Hepatic stellate cell (primary cell): ENCODE measurements at regions not wholly inside any gene's neighbourhood (a gene's known extent, or its start where the extent isn't known, plus 50 kb on each side); places are given as distances from the start of the nearest gene placed in this dataset.

Experiments used
- DNase-seq: peaks from one replicate; pipeline ENCODE4 v3.0.0; 2011; ENCODE audit warnings: low spot score

DNA sequence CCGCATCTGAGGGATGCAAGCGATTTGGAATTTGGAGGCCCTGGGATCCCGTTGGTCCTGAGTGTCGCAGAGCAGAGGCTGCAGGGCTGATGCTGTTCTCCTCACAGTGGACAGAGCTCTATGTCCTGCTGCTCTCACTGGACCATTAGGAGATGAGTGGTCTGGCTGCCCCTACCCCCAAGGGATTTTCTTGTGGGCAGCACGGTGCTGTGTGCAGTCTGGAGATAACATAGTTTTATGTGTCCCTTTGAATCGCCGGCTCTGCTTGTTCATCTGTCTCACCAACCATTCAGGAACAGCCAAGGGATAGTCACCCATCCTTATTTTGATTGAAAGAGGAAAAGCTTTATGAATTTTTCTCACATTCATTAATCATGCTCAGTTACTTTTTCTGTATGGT lies 49.9 kb downstream of the CHRM3 start:
- DNase-seq, result no peak

DNA sequence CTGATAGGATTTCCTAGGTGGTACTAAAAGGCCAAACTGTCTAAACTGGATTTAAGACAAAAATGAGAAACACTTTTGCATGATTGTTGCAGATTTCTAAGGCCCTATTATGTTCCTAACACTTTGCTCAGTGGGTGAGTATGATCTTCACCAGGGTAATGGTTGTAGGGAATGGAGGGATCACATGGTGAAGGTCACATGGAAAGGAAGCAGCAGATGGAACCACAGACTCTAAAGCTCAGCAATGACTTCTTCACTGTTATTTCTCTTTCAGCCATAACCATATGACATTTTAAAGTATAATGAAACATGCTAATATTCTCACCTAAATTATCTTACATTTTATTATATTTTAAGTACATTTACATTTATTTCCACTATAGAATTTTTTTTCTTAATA lies 51.5 kb downstream of the CHRM3 start:
- no peak for DNase-seq

DNA sequence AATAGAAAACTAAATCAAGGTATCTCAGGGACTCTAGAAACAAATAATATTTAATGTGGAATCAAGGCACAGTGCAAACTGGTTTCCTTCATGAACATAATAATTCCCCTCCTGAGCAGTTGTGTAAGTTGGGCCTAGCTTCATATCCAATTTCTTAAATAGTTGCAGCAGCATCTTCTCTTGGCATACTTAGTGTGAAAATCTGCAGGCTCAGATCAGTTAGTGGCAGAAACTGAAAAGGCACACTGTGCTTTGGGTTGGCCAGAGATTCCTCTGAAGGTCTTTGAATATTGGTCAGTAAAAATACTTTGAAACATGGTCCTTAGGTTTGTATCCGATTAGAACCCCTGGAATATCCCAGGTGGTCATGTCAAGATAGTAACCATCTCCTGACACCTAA lies 52.5 kb downstream of the CHRM3 start:
- DNase-seq, result no peak

DNA sequence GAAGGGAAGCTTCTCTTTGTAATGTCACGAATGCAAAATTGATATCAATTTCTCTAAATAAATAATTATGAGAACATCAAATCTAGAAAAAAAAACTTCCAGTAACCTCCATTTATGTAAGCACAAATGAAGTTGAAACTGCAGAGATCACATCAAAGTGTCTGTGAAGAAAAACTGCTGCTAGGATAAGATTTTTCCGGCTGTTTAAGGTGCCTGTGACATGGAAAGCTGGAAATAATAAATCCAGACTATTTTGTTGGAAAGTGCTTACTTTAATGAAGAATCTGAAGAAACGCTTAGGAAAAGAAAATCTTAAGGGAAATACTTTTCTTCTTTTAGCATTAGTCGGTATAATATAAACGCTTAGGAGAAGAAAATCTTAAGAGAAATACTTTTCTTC lies 57.0 kb downstream of the CHRM3 start:
- no peak for DNase-seq

DNA sequence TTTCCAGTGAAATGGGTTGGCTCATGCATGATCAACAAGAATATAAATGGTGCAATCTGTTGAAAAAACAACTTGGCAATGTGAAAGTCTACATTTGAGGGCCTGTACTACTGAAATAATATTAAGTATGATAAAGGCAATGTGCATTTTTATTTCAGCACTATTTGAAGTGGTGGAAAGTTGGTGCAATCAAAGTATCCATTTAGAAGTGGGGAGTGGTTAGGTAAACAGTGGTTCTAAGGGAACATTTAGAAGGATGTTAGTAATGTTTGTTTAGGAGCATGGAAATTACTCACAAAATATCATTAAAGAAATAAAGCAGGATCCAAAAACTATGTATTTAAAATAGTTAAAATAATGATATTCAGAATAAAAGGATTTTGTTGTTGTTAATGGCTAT lies 60.2 kb downstream of the CHRM3 start:
- DNase-seq, result no peak

DNA sequence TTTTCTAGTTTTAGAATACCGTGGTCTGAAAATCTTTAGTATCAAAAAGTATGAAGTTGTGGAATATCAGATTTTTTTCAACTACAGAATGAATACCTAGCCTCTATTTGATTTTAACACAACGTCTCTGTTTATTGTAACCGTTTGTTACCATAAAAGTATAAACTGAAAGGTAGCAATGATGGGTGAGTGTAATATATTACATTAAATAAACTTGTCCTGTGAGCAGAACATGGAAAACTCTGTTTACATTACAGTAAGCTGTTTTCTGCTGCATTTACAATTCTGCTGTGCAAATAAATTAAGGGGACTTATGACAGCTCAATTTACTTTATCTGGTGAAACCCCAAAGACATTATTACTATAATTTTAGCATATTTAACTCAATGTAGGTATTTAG lies 62.5 kb downstream of the CHRM3 start:
- no peak for DNase-seq

DNA sequence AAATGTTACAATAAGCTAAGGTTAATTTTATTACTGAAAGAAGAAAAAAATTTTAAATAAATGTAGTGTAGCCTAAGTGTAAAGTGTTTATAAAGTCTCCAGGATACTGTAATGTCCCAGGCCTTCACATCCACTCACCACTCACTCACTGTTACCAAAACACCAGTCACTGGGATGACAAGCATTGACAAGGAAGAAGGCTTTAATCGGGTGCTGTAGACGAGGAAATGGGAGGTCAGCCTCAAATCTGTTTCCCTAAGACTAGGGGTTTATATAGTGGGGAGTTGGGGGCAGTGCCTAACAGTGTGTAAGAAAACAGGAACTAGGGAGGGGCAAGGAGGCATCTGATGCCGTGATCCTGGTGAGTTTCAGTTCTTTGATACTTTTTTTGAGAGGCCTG lies 69.4 kb downstream of the CHRM3 start:
- no peak for DNase-seq

DNA sequence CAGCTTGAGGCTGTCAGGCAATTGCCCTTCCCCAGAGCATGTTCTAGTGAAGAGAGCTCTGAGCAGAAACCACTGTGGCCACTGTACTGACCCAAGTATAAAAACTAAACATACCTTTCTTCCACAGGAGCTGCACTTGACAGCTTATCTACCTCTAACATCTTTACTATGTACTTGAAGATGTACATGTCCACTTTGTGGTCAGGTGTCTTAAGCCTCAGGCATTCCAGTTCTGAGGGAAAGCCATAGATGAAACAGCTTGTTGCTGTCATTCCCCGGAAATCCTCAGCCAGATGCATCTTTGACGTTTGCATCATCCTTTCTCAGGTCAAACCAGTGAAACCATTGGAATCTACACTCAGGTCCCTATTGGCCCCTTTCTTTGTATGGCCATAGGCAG lies 70.4 kb downstream of the CHRM3 start:
- no peak for DNase-seq

DNA sequence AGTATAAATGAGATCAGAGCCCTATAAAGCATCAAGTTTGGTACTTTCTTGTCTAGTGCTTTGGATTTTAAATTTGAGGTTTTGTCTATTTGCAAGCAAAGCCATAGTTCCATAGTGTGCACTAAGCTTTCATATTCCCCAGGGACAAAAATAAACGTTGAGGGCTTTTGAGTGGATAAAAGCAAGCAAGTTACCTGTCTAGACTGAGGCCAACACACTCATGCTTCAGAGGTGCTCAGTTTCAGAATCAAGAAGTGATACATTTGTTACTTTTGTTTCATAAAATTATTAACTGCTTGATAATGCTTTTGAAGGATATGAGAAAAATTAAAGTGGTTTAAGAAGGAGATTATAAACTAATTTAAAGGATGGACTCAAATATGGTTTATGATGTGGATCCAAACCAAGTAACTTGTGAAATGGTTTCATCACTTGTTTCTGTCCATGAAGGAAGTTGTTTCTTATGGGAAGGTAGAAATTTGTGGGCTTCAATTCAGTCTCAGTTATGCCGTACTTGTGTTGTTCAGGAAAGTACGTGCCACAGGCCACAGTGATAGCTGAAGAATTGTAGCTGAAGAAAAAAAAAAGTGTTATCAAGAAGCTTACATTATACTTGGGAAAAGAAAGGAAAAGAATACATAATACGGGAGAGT lies 71.2 kb downstream of the CHRM3 start:
- DNase-seq, result no peak

DNA sequence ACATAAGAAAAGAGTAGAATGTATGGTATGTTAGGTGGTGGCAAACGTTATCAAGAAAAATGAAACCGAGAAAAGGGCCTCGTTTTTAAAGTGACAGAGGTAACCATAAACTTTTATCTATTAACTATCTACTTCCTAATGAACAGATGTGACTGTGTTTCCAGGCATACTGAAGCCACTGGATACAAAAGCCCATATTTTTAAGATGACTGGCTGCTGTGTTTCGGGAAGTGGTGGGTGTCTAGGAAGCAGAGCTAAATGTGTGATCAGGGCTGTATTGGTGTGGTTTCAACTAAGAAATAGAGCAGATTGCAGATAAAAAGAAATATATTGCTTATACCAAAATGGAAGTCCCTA lies 71.8 kb downstream of the CHRM3 start:
- DNase-seq, result no peak

DNA sequence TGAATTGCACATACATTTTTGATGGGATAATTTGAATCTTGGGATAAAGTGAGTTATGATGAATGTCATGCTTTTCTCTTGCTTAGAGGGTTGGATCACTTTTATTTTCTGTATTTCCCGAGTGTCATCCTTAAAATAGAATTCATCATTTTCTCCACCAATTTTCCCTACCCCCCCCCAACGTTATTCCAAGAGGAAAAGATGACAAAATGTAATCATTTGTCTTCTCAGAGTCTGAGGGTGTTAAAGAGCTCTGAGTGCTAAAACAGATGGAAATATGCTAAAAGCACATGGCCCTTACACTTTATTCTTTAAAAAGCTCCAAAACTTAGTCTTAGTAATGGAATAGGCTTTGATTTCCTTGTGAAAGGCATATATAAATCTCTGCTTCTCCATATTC lies 81.4 kb downstream of the CHRM3 start:
- DNase-seq, result no peak

DNA sequence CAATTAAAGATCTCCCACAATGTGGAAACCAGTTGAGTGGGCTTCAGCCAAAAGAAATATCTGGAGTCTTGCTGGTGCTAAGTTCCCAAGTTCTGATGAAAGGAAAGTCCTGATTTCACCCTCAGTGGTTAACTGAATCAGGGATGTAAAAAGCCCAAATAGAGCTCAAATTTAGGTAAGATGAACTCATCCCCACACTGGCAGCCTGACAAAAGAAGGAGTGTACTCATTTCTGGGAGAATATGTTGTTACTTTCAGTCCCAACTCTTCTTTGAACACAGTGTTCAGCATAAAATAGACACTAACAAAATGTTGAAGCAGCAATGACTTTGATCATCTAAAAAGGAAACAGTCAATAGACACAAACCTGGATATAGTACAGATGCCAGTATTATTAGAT lies 91.7 kb downstream of the CHRM3 start:
- DNase-seq, result no peak

DNA sequence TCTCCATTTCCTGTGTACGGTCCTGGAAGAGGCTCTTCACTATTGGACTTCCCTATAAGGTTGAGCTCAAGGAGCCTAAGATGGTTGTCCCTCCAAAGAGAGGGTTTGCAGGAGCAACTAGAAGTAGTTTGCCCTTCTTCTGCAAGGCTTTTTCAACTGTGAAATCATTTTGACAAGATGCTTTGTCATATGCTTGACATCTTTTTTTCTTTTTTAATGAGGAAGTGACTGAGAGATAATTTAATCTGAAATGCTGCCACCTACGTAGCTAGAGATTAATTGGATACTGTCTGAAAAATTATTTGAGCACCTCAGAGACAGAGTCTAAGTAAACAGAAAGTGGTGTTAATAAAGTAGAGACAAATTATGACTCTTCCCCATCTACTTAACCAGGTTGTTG lies 97.0 kb downstream of the CHRM3 start:
- DNase-seq, result no peak

DNA sequence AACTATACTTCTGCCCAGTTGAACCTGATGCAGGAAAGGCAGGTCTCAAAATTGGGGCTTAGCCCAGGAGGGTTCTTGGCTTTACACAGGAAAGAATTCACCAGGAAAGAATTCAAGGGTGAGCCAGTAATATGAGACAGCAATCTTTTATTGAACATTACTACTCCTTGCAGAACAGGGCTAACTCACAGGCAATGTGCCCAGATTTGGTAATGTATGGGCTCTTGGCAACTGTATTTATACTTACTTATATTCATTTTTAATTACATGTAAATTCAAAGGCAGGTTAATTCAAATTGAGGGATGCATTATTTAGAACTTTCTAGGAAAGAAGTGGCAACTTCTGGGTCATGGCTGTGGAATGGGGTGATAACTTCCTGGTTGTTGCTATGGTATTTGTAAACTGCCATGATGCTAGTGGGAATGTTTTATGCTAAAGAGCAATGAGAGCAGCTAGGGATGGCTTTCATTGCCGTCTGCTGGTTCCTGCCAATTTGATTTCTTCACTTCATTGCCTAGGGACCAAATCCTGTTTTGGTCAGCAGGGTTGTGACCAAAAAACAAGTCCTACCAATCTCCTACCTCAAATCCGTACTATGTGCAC lies 107.5 kb downstream of the CHRM3 start:
- DNase-seq, result no peak

DNA sequence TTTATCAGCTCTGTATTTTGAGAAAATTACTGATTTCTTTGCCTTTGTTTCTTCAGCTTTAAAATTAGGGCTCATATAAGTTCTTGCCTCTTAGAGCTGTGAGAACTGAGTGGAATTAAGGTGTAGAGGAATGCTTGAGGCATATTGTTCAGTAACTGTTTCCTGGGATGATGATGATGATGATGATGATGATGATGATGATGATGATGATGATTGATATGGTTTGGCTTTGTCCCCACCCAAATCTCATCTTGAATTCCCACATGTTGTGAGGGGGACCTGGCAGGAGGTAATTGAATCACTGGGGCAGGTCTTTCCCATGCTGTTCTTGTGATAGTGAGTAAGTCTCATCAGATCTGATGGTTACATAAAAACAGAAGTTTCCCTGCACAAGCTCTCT lies 118.7 kb downstream of the CHRM3 start:
- DNase-seq, result no peak

DNA sequence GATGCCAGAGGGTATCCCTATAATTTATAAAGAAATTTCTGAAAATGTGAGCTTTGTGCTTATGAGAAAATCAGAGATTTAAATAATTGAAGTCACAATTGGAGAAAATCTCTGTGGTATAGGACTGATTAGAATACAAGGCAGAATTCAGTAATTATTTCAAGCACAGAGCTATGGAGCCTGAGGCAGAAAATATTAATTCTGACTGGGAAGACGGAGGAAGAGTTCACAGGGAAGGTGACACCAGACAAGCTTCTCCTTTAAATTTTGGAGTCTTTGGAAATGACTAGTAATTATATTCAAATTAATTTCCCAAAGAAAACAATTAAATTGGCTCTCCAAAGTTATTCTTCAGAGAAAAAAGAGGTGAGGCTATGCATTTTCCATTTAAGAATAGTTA lies 121.5 kb downstream of the CHRM3 start:
- no peak for DNase-seq

DNA sequence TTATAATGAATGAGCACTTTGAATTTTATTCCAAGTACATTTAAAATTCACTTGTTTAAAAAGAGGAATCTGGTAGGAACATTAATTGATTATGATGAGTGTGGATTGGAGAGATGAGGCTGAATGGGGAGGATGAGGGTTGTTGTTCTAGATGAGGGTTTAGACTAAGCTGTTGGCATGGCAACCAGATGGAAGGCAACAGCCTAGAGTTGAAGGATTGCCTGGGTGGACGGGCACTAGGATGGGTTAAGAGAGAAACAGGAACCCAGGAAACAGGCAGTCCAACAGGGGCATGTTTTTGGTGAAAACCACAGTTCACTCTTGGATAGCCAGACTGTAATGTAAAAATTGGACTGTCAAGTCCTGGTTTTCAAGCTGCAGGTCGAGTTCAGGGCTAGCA lies 125.5 kb downstream of the CHRM3 start:
- no peak for DNase-seq

DNA sequence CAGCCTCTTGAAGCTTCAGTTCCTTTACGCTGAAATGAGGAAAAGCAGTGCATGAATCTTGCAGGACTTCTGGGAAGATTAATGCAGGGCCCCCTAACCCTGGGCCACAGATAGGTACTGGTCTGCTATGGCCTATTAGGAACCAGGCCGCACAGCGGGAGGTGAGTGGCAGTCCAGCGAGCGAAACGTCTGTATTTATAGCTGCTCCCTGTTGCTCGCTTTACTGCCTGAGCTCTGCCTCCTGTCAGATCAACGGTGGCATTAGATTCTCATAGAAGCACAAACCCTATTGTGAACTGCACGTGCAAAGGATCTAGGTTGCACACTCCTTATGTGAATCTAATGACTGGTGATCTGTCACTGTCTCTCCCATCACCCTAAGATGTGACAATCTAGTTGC lies 130.2 kb downstream of the CHRM3 start:
- no peak for DNase-seq

DNA sequence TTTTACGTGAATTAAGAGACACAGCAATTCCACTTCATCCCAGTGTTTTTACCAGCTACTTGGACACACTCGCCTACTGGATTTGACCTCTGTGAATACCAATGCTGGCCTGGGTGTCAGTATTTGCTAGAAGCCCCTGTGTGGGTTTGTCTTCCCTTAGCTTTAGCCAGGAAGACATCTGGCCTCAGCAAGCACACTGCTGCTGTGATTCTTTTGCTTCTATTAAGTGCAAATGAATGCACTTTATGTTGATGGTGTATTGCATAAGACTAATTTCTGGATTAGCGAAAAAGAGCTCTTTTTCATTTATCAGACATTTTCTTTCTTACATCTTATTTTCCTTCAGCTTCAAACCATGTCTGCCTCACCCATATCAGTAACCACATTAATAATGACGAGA lies 140.0 kb downstream of the CHRM3 start:
- DNase-seq, result no peak

DNA sequence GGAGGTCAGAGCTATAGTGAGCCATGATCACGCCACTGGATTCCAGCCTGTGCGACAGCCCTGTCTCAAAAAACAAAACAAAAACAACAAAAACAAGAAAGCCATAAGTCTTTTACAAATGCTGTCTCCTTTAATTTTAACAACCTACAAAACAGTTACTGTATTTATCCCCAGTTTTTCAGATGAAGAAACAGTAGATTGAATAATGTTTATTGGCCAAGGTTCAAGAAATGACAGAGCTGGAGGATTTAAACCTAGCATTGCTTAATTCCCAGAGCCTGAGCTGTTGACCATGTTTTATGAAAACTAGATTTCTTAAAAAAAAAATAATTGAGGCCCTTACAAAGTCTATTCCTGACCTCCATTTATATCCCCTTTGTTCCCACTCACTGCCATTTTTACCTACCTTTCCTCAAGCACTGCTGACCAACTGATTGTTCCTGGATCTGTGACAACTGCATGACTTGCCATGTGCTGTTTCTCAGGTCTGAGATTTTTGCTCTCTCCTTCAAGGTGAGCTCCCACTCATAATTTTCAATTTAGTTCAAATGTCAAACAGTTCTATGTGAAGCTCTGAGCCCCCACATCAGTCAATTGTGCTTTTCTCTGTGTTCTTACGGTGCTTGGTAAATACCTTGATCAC lies 140.8 kb downstream of the CHRM3 start:
- DNase-seq, result no peak

DNA sequence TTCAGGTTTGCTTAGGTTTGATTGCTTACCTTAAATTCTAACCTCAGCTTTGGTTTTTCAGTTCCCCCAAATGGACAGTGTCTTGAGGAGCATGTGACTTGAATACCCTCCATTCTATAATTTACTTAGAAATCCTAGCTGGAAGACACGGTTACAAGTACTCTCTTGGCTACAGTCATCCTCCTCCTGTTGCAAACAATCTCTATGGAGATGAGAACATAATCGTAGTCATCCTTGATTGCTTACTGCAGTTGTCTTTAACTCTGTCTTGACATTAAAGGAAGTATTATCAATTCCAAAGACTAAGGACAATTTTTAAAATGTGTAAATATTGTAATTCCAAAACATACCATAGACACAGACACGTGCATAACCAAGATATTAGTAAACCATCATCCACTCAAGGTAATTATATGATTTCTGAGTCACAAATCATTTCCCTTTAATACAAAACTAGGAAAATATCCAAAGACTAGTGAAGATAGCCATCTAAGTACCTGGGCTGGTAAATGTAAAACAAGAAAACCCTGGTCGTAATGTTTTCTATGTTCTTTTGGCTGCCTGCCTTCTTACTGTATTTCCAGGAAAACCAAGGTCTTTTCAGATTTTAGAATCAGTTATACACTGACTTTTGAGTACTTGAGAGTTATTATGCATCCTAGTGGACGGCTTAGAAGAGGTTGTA lies 149.9 kb downstream of the CHRM3 start:
- DNase-seq, result no peak

DNA sequence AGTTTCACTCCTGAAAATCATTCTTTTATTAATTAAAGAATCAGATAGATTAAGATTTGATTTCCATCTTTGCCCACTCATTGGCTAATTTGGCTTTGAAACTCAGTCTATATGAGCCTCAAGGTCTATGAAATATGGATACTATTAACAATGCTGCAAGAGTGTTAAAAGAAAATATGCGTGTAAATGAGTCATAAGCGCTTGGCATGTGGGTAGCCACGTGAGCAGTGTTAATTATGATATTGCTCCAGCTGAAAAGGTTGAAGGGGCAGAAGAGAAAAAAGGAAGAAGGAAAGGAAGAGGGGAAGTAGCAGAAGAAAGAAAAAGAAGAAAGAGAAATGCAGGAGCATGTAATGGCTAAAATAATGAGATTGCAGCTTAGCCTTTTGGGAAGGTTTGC lies 151.4 kb downstream of the CHRM3 start:
- DNase-seq, result no peak

DNA sequence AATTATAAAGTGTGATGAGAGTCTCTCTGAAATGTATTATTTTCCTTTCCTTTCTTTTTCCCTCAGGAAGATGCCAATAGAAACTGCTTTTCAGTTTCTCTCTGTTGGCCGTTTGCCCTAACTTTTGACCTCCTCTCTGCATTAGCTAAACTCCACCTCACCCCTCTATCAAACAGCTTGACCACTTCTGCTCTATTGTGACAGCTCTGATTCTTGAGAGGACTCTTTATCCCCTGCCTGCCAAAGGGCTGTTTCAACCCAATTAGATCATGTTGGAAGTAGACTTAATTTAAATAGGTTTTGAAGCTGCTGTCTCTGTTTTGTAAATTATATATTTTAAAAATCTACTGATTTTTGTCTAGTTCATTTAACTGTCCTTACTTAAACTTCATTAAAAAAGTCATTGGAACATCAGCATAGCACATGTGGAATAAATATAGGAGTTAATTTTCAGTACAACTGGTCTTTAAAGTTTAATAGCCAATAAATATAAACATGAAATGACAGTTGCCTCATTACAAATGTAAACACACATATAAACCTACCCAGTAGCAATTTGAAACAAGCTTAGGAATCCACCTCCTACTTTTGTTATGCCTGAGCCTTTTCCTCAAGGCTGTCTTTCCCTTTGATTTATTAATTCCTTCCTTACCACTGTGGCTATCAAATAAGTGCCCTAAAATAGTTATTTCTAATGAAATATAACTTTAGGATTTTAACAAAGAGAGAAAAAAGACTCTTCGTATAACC lies 152.0 kb downstream of the CHRM3 start:
- DNase-seq, result no peak
